IPS-NIHi7 (cell line): ENCODE measurements at regions not wholly inside any gene's neighbourhood (a gene's known extent, or its start where the extent isn't known, plus 50 kb on each side); places are given as distances from the start of the nearest gene placed in this dataset.

Experiments used
- DNase-seq: peaks from one replicate; pipeline ENCODE4 v3.0.0; 2012; ENCODE audit warnings: mixed read lengths; ENCODE audit errors: extremely low spot score

GRCh38 chr15:29323557-29323956 lies 53.9 kb upstream of the NSMCE3 start:
- no peak for DNase-seq

- DNase-seq: no peak
These were observed 52.8 kb upstream of the NSMCE3 start for GRCh38 chr15:29322415-29322814.

- no peak for DNase-seq
These were observed 50.8 kb upstream of the NSMCE3 start for GRCh38 chr15:29320420-29320819.

- peak; percentile 36 for DNase-seq
These were observed 50.2 kb upstream of the NSMCE3 start for GRCh38 chr15:29319823-29320222.
